H1 (cell line): ENCODE measurements at regions not wholly inside any gene's neighbourhood (a gene's known extent, or its start where the extent isn't known, plus 50 kb on each side); places are given as distances from the start of the nearest gene placed in this dataset.

ENCODE experiments used
- CTCF ChIA-PET: fragments of 300-600 bp; sonication (Branson Sonifier 250); formaldehyde crosslinking; loops from one replicate; lab custom pipeline; 2021; ENCODE audit not compliant: partially characterized antibody; lab: Charles Lee
- POLR2A ChIA-PET: fragments of 300-600 bp; sonication (Branson Sonifier 250); formaldehyde crosslinking; loops from one replicate; lab custom pipeline; 2021; ENCODE audit warnings: inconsistent platforms; ENCODE audit not compliant: partially characterized antibody; lab: Charles Lee
- DNase-seq, 2 experiments: peaks; one replicate each; pipeline versions ENCODE4 v3.0.0 to v3.0.0-alpha.2; 2010 to 2022; ENCODE audit warnings: low spot score in 2 of 2, low read depth in 1 of 2, mixed read lengths in 1 of 2
- FAIRE-seq: peaks from 2 replicates; lab custom pipeline; 2011; peaks lifted over from hg19 to GRCh38; lab: Jason Lieb, UNC
- H2AFZ ChIP-seq: 2 replicates; pipeline ENCODE4 v1.8.1; 2012; ENCODE audit warnings: low read length, inconsistent platforms
- H2AK5ac ChIP-seq: 2 replicates; pipeline ENCODE4 v1.6.1; 2013; ENCODE audit warnings: low read depth, low read length
- H2BK120ac ChIP-seq: replicated peaks from 2 replicates; pipeline ENCODE3; 2013; ENCODE audit warnings: low read depth, low read length, inconsistent platforms
- H2BK12ac ChIP-seq: 2 replicates; pipeline ENCODE4 v1.6.1; 2013; ENCODE audit warnings: low read depth, low read length
- H2BK15ac ChIP-seq: 2 replicates; pipeline ENCODE4 v1.6.1; 2013; ENCODE audit warnings: low read length
- H2BK20ac ChIP-seq: 2 replicates; pipeline ENCODE4 v1.6.1; 2013; ENCODE audit warnings: low read length
- H2BK5ac ChIP-seq: 2 replicates; pipeline ENCODE4 v1.6.1; 2013; ENCODE audit warnings: low read depth, low read length
- H3K14ac ChIP-seq: 2 replicates; pipeline ENCODE4 v1.6.1; 2013; ENCODE audit warnings: inconsistent platforms; ENCODE audit not compliant: insufficient read length
- H3K18ac ChIP-seq: 2 replicates; pipeline ENCODE4 v1.6.1; 2013; ENCODE audit warnings: low read length; ENCODE audit errors: extremely low read depth
- H3K23ac ChIP-seq: 2 replicates; pipeline ENCODE4 v1.6.1; 2013; ENCODE audit warnings: inconsistent platforms; ENCODE audit not compliant: insufficient read length
- H3K23me2 ChIP-seq: 2 replicates; pipeline ENCODE4 v1.6.1; 2013; ENCODE audit warnings: low read depth, low read length
- H3K27ac ChIP-seq: 2 replicates; pipeline ENCODE4 v1.6.1; 2011; ENCODE audit warnings: low read depth, low read length, inconsistent platforms
- H3K27me3 ChIP-seq, 4 experiments: replicated peaks in 1 of 4; 1 replicate in 1 of 4; 2 replicates in 3 of 4; pipeline versions ENCODE4 v1.6.1 to v1.8.1; 2011 to 2013; ENCODE audit warnings: low read length in 3 of 4, mild to moderate bottlenecking in 3 of 4, inconsistent platforms in 2 of 4, mixed read lengths in 2 of 4, moderate library complexity in 1 of 4; ENCODE audit not compliant: control insufficient read depth in 3 of 4, insufficient read depth in 3 of 4; ENCODE audit errors: extremely low read depth in 1 of 4
- H3K36me3 ChIP-seq, 4 experiments: 2 replicates each; pipeline versions ENCODE4 v1.6.1 to v1.8.1; 2011 to 2013; ENCODE audit warnings: mild to moderate bottlenecking in 4 of 4, low read length in 3 of 4, moderate library complexity in 2 of 4, control low read depth in 1 of 4, inconsistent platforms in 1 of 4; ENCODE audit not compliant: insufficient read depth in 4 of 4, control insufficient read depth in 2 of 4
- H3K4ac ChIP-seq: replicated peaks from 2 replicates; pipeline ENCODE3; 2013; ENCODE audit warnings: low read length, low read depth, mixed read lengths, inconsistent platforms; ENCODE audit not compliant: insufficient read length
- H3K4me1 ChIP-seq, 4 experiments: replicated peaks in 1 of 4; 1 replicate in 1 of 4; 2 replicates in 3 of 4; pipeline versions ENCODE4 v1.6.1 to v1.8.1; 2011 to 2013; ENCODE audit warnings: low read length in 3 of 4, inconsistent platforms in 2 of 4, mixed read lengths in 1 of 4; ENCODE audit not compliant: insufficient read depth in 4 of 4, control insufficient read depth in 3 of 4
- H3K4me2 ChIP-seq, 2 experiments: 2 replicates each; pipeline versions ENCODE4 v1.6.1 to v1.8.1; 2011 to 2013; ENCODE audit warnings: low read depth in 2 of 2, low read length in 2 of 2, control low read depth in 1 of 2, inconsistent platforms in 1 of 2, mild to moderate bottlenecking in 1 of 2; ENCODE audit not compliant: insufficient read depth in 1 of 2
- H3K4me3 ChIP-seq, 4 experiments: fragments of 200-600, 300-600 bp in 1 of 4; sonication (generic), shearing (Covaris generic), sonication (Bioruptor Twin) in 1 of 4; 2 replicates each; pipeline versions ENCODE4 v1.5.1 to v1.8.1; 2011 to 2016; ENCODE audit warnings: low read length in 4 of 4, low read depth in 3 of 4, control low read depth in 2 of 4, inconsistent platforms in 2 of 4, mild to moderate bottlenecking in 2 of 4, mixed read lengths in 1 of 4, moderate library complexity in 1 of 4; ENCODE audit not compliant: insufficient read depth in 2 of 4; ENCODE audit errors: extremely low read depth in 1 of 4
- H3K56ac ChIP-seq: replicated peaks from 2 replicates; pipeline ENCODE3; 2013; ENCODE audit warnings: low read depth, mild to moderate bottlenecking, mixed read lengths, low read length, inconsistent platforms; ENCODE audit not compliant: insufficient read length
- H3K79me1 ChIP-seq: 2 replicates; pipeline ENCODE4 v1.6.1; 2013; ENCODE audit warnings: low read depth, low read length, control low read depth
- H3K79me2 ChIP-seq, 2 experiments: 2 replicates each; pipeline versions ENCODE4 v1.6.1 to v1.8.1; 2012 to 2013; ENCODE audit warnings: low read length in 2 of 2, mild to moderate bottlenecking in 2 of 2, inconsistent platforms in 1 of 2; ENCODE audit not compliant: insufficient read depth in 2 of 2, control insufficient read depth in 1 of 2
- H3K9ac ChIP-seq, 4 experiments: replicated peaks in 1 of 4; 1 replicate in 1 of 4; 2 replicates in 3 of 4; pipeline versions ENCODE4 v1.6.1 to v1.8.1; 2011 to 2013; ENCODE audit warnings: low read depth in 3 of 4, low read length in 3 of 4, control low read depth in 2 of 4, mild to moderate bottlenecking in 2 of 4, moderate library complexity in 2 of 4, inconsistent platforms in 1 of 4; ENCODE audit errors: extremely low read depth in 1 of 4
- H3K9me3 ChIP-seq, 2 experiments: 2 replicates each; pipeline versions ENCODE4 v1.6.1 to v1.8.1; 2012 to 2013; ENCODE audit warnings: mild to moderate bottlenecking in 2 of 2, moderate library complexity in 2 of 2, control low read depth in 1 of 2, inconsistent platforms in 1 of 2, low read depth in 1 of 2, low read length in 1 of 2, mixed read lengths in 1 of 2; ENCODE audit not compliant: insufficient read depth in 2 of 2
- H4K20me1 ChIP-seq, 2 experiments: replicated peaks in 1 of 2; 2 replicates each; pipeline versions ENCODE3 to v1.8.1; 2011 to 2013; ENCODE audit warnings: inconsistent platforms in 2 of 2, low read length in 2 of 2, mild to moderate bottlenecking in 1 of 2; ENCODE audit not compliant: insufficient read depth in 2 of 2, control insufficient read depth in 1 of 2
- H4K5ac ChIP-seq: 2 replicates; pipeline ENCODE4 v1.6.1; 2013; ENCODE audit warnings: low read length, low read depth, mixed read lengths, inconsistent platforms; ENCODE audit not compliant: insufficient read length
- H4K8ac ChIP-seq: 2 replicates; pipeline ENCODE4 v1.8.0; 2013; ENCODE audit warnings: mild to moderate bottlenecking, moderate library complexity, low read length, inconsistent platforms; ENCODE audit not compliant: insufficient read depth; ENCODE audit errors: extremely low read depth
- H4K91ac ChIP-seq: replicated peaks from 2 replicates; pipeline ENCODE3; 2013; ENCODE audit warnings: low read length, mixed read lengths, inconsistent platforms; ENCODE audit not compliant: insufficient read length
- PHF8 ChIP-seq: fragments of 200-600 bp; sonication (generic); conservative IDR thresholded peaks from 2 replicates; pipeline ENCODE4 v1.7.1; 2012; ENCODE audit warnings: low read depth, mild to moderate bottlenecking, inconsistent platforms, low read length, moderate library complexity
- RBBP5 ChIP-seq: IDR thresholded peaks from 2 replicates; pipeline ENCODE4 v1.7.1; 2012; ENCODE audit warnings: low read depth, mild to moderate bottlenecking, inconsistent platforms, low read length, moderate library complexity, borderline replicate concordance
- RXRA ChIP-seq: IDR thresholded peaks from 2 replicates; pipeline ENCODE4 v1.6.1; 2011; ENCODE audit warnings: low read depth, mild to moderate bottlenecking, low read length, moderate library complexity; ENCODE audit not compliant: insufficient read depth
- SP4 ChIP-seq: IDR thresholded peaks from 2 replicates; pipeline ENCODE4 v1.6.1; 2012; ENCODE audit warnings: low read length, inconsistent platforms
- SRF ChIP-seq: IDR thresholded peaks from 2 replicates; pipeline ENCODE4 v1.6.1; 2011; ENCODE audit warnings: mild to moderate bottlenecking, low read depth, low read length, moderate library complexity
- TAF1 ChIP-seq: IDR thresholded peaks from 2 replicates; pipeline ENCODE4 v1.6.1; 2011; ENCODE audit warnings: mild to moderate bottlenecking, low read depth, low read length
- TBP ChIP-seq: IDR thresholded peaks from 2 replicates; pipeline ENCODE4 v1.6.1; 2011; ENCODE audit warnings: low read depth, low read length, improper control_type of control experiment
- TEAD4 ChIP-seq: IDR thresholded peaks from 2 replicates; pipeline ENCODE4 v1.6.1; 2012; ENCODE audit warnings: low read depth, low read length, inconsistent platforms, mixed read lengths
- WGBS, 2 experiments: shearing (Covaris generic) in 1 of 2; methylation state at CpG; one replicate each; pipeline versions ENCODE4 v1.1.6 to v1.1.7; 2013 to 2015; ENCODE audit warnings: low lambda C conversion rate in 2 of 2, mixed read lengths in 2 of 2, inconsistent platforms in 1 of 2, low coverage in 1 of 2, missing lambda C conversion rate in 1 of 2; ENCODE audit not compliant: insufficient replicate concordance in 2 of 2, insufficient coverage in 1 of 2, insufficient read length in 1 of 2; ENCODE audit errors: extremely low coverage in 1 of 2, missing lambda C conversion rate in 1 of 2; 5-methylcytosine and 5-hydroxymethylcytosine counted together
- TF ChIP-seq, protein P1 (sequence below): IDR thresholded peaks from 2 replicates; pipeline ENCODE4 v1.6.1; 2012; ENCODE audit warnings: inconsistent platforms
- TF ChIP-seq, protein P2 (sequence below): IDR thresholded peaks from 2 replicates; pipeline ENCODE4 v1.6.1; 2011; ENCODE audit warnings: low read length, improper control_type of control experiment

DNA sequence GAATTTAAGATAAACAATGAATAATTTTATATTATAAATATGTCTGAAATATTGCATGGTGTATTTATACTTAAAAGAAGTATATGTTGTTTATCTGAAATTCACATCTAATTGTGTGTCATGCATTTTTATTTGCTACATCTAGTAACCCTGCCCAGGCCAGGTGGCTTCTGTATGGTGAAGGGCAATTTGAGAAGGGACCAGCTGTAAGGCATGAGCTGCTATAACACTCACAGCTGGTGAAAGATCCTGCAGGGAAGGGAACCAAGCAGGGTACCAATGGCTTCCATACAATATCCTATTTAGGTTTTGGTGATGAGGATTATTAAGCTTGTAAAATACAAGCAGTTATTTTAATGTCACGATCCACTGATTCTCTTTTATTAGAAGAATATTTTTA lies 921.8 kb upstream of the GJE1 start:
- Histone ChIP-seq H3K4ac (no peak overlapping the region), H3K27me3 (no peaks in the 10 kb centered on the region), H2AK5ac (no peak overlapping the region), H3K27ac (no peak overlapping the region), H2BK12ac (no peak overlapping the region), H3K23ac (no peak overlapping the region), H3K56ac (no peak overlapping the region), H4K20me1 (no peaks in the 10 kb centered on the region), H2AFZ (no peak overlapping the region), H3K23me2 (no peaks in the 10 kb centered on the region), H3K79me1 (no peaks in the 10 kb centered on the region), H2BK15ac (no peak overlapping the region), H3K9me3 (no peaks in the 10 kb centered on the region), H3K14ac (no peak overlapping the region), H3K4me3 (no peak overlapping the region), H3K79me2 (no peaks in the 10 kb centered on the region), H2BK5ac (no peak overlapping the region), H3K36me3 (no peaks in the 10 kb centered on the region), H4K91ac (no peak overlapping the region), H2BK20ac (no peak overlapping the region), H3K4me2 (no peak overlapping the region), H3K4me1 (no peaks in the 10 kb centered on the region)
- CTCF ChIA-PET = no interaction called here
- no peak for FAIRE-seq
- no peak for DNase-seq
- TF ChIP-seq SP4 = no peak
- TF ChIP-seq TAF1 = no peak
- TF ChIP-seq TEAD4 = no peak
- TF ChIP-seq PHF8 = no peak
- TF ChIP-seq SRF = no peak
- TF ChIP-seq, protein P1, sequence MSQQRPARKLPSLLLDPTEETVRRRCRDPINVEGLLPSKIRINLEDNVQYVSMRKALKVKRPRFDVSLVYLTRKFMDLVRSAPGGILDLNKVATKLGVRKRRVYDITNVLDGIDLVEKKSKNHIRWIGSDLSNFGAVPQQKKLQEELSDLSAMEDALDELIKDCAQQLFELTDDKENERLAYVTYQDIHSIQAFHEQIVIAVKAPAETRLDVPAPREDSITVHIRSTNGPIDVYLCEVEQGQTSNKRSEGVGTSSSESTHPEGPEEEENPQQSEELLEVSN = no peak
- TF ChIP-seq RXRA = no peak
- no peak for TF ChIP-seq TBP
- no peak for TF ChIP-seq RBBP5
- TF ChIP-seq, protein P2, sequence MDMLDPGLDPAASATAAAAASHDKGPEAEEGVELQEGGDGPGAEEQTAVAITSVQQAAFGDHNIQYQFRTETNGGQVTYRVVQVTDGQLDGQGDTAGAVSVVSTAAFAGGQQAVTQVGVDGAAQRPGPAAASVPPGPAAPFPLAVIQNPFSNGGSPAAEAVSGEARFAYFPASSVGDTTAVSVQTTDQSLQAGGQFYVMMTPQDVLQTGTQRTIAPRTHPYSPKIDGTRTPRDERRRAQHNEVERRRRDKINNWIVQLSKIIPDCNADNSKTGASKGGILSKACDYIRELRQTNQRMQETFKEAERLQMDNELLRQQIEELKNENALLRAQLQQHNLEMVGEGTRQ = no peak
- TF ChIP-seq, all 59 proteins: peak for 0
- 0% methylated on average over 1 of the region's 1 CpG; no CpG with 5 or more reads in 1 of the 2 experiments for WGBS, 2 experiments
- Histone ChIP-seq H4K8ac (no peak overlapping the region), H3K9ac (no peak overlapping the region), H2BK120ac (no peak overlapping the region), H3K18ac (no peak overlapping the region), H4K5ac (no peak overlapping the region)
- POLR2A ChIA-PET = interaction anchor here (0.6 kb wide), 1 partner anchor 41 kb away, joined by 3 read pairs; no protein-coding TSS in a partner anchor
